Glutamatergic neuron (in vitro differentiated cells): ENCODE measurements at regions not wholly inside any gene's neighbourhood (a gene's known extent, or its start where the extent isn't known, plus 50 kb on each side); places are given as distances from the start of the nearest gene placed in this dataset.
A peak's percentile ranks its signal among the peaks of the same experiment; 100 is the strongest.

Experiments
- DNase-seq: peaks from one replicate; pipeline ENCODE4 v3.0.0; 2022
- H3K27ac Mint-ChIP-seq: one replicate; pipeline ENCODE4 v1.8.0; 2020; ENCODE audit warnings: mild to moderate bottlenecking, mixed read lengths, inconsistent platforms; ENCODE audit not compliant: unreplicated experiment
- H3K27me3 Mint-ChIP-seq: one replicate; pipeline ENCODE4 v1.8.0; 2020; ENCODE audit warnings: mild to moderate bottlenecking, moderate library complexity, mixed read lengths, inconsistent platforms; ENCODE audit not compliant: unreplicated experiment
- H3K36me3 Mint-ChIP-seq: one replicate; pipeline ENCODE4 v1.8.0; 2020; ENCODE audit warnings: mild to moderate bottlenecking, mixed read lengths, inconsistent platforms; ENCODE audit not compliant: unreplicated experiment
- H3K4me1 Mint-ChIP-seq: one replicate; pipeline ENCODE4 v1.8.0; 2020; ENCODE audit warnings: mild to moderate bottlenecking, low read depth, mixed read lengths, inconsistent platforms; ENCODE audit not compliant: unreplicated experiment
- H3K4me3 Mint-ChIP-seq: one replicate; pipeline ENCODE4 v1.8.0; 2020; ENCODE audit warnings: mild to moderate bottlenecking, mixed read lengths, inconsistent platforms; ENCODE audit not compliant: unreplicated experiment
- H3K9me3 Mint-ChIP-seq: one replicate; pipeline ENCODE4 v1.8.0; 2020; ENCODE audit warnings: mild to moderate bottlenecking, moderate library complexity, mixed read lengths, inconsistent platforms; ENCODE audit not compliant: unreplicated experiment
- CTCF ChIP-seq: fragments of 200-600 bp; sonication (generic); IDR thresholded peaks from one replicate; pipeline ENCODE4 v1.5.0; 2021; ENCODE audit not compliant: partially characterized antibody, unreplicated experiment

GRCh38 chr12:97272471-97272870 is 190.1 kb upstream of the RMST start:
- peaks cover 6% of the 10 kb centered on the region for H3K27me3 Mint-ChIP-seq
- no peak for DNase-seq
- TF ChIP-seq CTCF: no peak
- H3K4me1 Mint-ChIP-seq: peaks cover 19% of the 10 kb centered on the region
- no peak overlapping the region for H3K4me3 Mint-ChIP-seq
- H3K27ac Mint-ChIP-seq: no peak overlapping the region
- H3K36me3 Mint-ChIP-seq: peaks cover 9% of the 10 kb centered on the region
- no peaks in the 10 kb centered on the region for H3K9me3 Mint-ChIP-seq

GRCh38 chr12:97274386-97274785 is 188.2 kb upstream of the RMST start:
- no peak overlapping the region for H3K4me3 Mint-ChIP-seq
- peaks cover 9% of the 10 kb centered on the region for H3K36me3 Mint-ChIP-seq
- H3K27ac Mint-ChIP-seq: no peak overlapping the region
- peaks cover 19% of the 10 kb centered on the region for H3K4me1 Mint-ChIP-seq
- DNase-seq: no peak
- H3K27me3 Mint-ChIP-seq: peaks cover 6% of the 10 kb centered on the region
- no peak for TF ChIP-seq CTCF
- no peaks in the 10 kb centered on the region for H3K9me3 Mint-ChIP-seq

GRCh38 chr12:97275256-97275655 is 187.3 kb upstream of the RMST start:
- Mint-ChIP-seq H3K4me1 (peaks cover 19% of the 10 kb centered on the region), H3K27ac (no peak overlapping the region), H3K36me3 (peaks cover 9% of the 10 kb centered on the region), H3K4me3 (peak overlapping the region; percentile 14), H3K27me3 (peaks cover 6% of the 10 kb centered on the region), H3K9me3 (no peaks in the 10 kb centered on the region)
- TF ChIP-seq CTCF: no peak
- peak; percentile 19 for DNase-seq

- DNase-seq: peak; percentile 23
- peaks cover 19% of the 10 kb centered on the region for H3K4me1 Mint-ChIP-seq
- peaks cover 3% of the 10 kb centered on the region for H3K36me3 Mint-ChIP-seq
- peak overlapping the region; percentile 27 for H3K4me3 Mint-ChIP-seq
- no peak for TF ChIP-seq CTCF
- peaks cover 6% of the 10 kb centered on the region for H3K27me3 Mint-ChIP-seq
- H3K27ac Mint-ChIP-seq: peak overlapping the region; percentile 29
- H3K9me3 Mint-ChIP-seq: no peaks in the 10 kb centered on the region
These were observed 186.6 kb upstream of the RMST start for GRCh38 chr12:97275728-97276590.
